ENCODE measurements at regions not wholly inside any gene's neighbourhood (a gene's known extent, or its start where the extent isn't known, plus 50 kb on each side); places are given as distances from the start of the nearest gene placed in this dataset.

GRCh38 chr4:152104356-152104755, 343.5 kb upstream of the GATB start:
- TF ChIP-seq CTCF (IDR thresholded peaks at IDR 0.05; ENCODE audit: low read depth, low read length), result no peak
- H3K4me3 ChIP-seq (ENCODE audit: low read depth, low read length), result no peak overlapping the region

GRCh38 chr4:152103181-152103901, 342.5 kb upstream of the GATB start:
- no peak overlapping the region for H3K4me3 ChIP-seq (ENCODE audit: low read depth, low read length)
- no peak for TF ChIP-seq CTCF (IDR thresholded peaks at IDR 0.05; ENCODE audit: low read depth, low read length)

- no peak overlapping the region for H3K4me3 ChIP-seq (ENCODE audit: low read depth, low read length)
- no peak for TF ChIP-seq CTCF (IDR thresholded peaks at IDR 0.05; ENCODE audit: low read depth, low read length)
Measured at GRCh38 chr4:152102436-152103000, 341.7 kb upstream of the GATB start.

- no peak overlapping the region for H3K4me3 ChIP-seq (ENCODE audit: low read depth, low read length)
Measured at GRCh38 chr4:152101556-152102435, 341.0 kb upstream of the GATB start.

GRCh38 chr4:152100379-152101201, 339.8 kb upstream of the GATB start:
- H3K4me3 ChIP-seq (ENCODE audit: low read depth, low read length), result no peak overlapping the region
- no peak for TF ChIP-seq CTCF (IDR thresholded peaks at IDR 0.05; ENCODE audit: low read depth, low read length)

More at GRCh38 chr4:152101556-152102435, 341.0 kb upstream of the GATB start:
- TF ChIP-seq CTCF (IDR thresholded peaks at IDR 0.05; ENCODE audit: low read depth, low read length), result no peak

- TF ChIP-seq CTCF (IDR thresholded peaks at IDR 0.05; ENCODE audit: low read depth, low read length), result no peak
- H3K4me3 ChIP-seq (ENCODE audit: low read depth, low read length), result no peak overlapping the region
Measured at GRCh38 chr4:152099981-152100378, 339.2 kb upstream of the GATB start.
